ENCODE measurements at regions not wholly inside any gene's neighbourhood (a gene's known extent, or its start where the extent isn't known, plus 50 kb on each side); places are given as distances from the start of the nearest gene placed in this dataset.

DNA sequence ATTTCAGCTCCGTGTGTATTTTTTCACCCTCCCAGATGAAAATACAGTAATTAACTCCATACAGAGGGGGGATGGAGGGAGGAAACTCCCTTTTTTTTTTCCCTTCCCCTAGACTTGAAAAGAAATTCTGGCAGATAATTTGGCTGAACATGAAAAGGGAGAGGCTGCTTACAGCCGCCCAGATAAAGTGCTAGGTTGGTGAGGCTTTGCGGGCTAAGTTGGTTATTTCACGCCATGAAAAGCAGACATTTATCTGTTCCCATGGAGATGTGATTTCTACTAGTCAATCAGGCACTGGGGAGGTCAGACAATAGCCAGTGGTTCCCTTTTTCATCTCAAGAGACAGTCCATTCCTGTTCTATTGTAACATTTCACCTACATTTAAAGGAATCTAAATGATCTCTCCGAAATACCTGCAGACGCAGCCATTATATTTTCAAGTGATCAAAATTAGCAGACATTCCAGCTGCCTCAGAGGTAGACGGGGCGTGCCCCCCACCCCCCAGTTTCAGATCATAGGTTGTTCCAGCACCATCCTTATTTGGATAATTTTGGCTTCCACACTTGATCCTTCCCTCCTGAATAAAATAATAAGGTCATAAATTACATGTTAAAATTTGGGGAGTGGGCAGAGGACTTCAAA lies 143.9 kb upstream of the ZNF217 start:
- TF ChIP-seq, protein P1, sequence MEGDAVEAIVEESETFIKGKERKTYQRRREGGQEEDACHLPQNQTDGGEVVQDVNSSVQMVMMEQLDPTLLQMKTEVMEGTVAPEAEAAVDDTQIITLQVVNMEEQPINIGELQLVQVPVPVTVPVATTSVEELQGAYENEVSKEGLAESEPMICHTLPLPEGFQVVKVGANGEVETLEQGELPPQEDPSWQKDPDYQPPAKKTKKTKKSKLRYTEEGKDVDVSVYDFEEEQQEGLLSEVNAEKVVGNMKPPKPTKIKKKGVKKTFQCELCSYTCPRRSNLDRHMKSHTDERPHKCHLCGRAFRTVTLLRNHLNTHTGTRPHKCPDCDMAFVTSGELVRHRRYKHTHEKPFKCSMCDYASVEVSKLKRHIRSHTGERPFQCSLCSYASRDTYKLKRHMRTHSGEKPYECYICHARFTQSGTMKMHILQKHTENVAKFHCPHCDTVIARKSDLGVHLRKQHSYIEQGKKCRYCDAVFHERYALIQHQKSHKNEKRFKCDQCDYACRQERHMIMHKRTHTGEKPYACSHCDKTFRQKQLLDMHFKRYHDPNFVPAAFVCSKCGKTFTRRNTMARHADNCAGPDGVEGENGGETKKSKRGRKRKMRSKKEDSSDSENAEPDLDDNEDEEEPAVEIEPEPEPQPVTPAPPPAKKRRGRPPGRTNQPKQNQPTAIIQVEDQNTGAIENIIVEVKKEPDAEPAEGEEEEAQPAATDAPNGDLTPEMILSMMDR (IDR thresholded peaks at IDR 0.05; ENCODE audit: low read depth, low read length) = no peak
- H3K9me3 ChIP-seq = no peaks in the 10 kb centered on the region
- DNase-seq = no peak
- peaks cover 46% of the 10 kb centered on the region for H3K4me1 ChIP-seq
- no peaks in the 10 kb centered on the region for H3K27me3 ChIP-seq
- H3K4me3 ChIP-seq (ENCODE audit: low read depth, low read length) = peak overlapping the region; percentile 38
- H3K36me3 ChIP-seq = no peaks in the 10 kb centered on the region

DNA sequence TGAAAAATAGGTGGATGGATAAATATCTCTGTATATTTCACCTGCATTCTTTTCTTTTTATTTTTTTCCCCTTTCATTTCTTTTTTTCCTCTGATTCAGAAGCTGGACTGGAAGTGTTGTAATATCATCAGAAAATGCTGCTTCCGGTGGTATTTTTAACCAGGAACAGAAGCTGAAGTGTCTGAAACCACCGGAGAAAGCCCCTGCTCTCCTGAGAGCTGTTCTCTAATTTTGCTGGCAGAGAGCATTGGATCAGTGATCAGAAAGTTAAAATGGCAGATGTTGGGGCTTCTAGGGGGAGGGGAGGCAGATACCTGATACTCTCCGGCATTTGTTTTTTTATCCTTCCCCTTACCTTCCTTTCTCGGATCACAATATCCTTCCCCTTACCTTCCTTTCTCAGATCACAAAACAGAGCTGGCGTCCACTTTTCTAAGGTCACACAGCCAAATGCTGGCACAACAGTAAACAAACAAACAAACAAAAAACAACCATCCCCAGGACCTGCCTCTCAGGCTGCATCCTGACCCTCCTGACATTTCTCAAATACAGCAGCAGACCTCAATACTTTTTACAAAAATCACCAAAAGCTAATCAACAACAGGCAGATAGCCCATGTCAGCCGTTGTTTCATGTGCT lies 143.2 kb upstream of the ZNF217 start:
- Histone ChIP-seq H3K4me3 (ENCODE audit: low read depth, low read length) (no peak overlapping the region), H3K36me3 (no peaks in the 10 kb centered on the region), H3K27me3 (no peaks in the 10 kb centered on the region), H3K4me1 (peaks cover 46% of the 10 kb centered on the region), H3K9me3 (no peaks in the 10 kb centered on the region)
- TF ChIP-seq, protein P1 (IDR thresholded peaks at IDR 0.05; ENCODE audit: low read depth, low read length) = no peak
- no peak for DNase-seq

DNA sequence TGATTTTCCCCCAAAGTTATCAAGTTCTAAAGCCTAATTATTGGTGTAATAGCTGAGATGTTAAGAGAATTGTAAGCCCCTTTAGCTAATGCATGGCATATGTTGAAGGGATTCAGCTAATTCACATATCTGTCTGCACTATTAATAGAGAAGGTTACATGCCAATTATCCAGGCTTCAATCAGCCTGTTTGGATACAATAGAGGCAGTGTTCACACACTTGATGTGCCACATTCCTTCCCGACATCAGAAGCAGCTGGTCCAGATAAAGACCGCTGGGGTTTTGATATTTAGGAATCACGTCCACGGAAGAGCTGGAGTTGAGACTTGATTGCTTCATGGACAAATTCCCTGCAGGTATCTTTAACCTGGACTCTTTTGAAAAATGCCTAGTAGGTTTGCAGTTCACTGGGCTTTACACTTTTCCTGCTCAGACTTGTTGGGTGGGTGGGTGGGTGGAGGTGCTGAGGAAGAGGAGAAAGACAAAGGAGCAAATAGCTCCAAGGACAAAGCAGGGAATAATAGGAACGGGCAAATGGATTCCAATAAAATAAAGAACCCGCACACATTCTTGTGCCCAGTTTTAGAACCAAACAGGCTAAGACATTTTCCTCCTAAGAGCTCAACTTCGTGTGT lies 142.6 kb upstream of the ZNF217 start:
- TF ChIP-seq, protein P1 (IDR thresholded peaks at IDR 0.05; ENCODE audit: low read depth, low read length) = no peak
- Histone ChIP-seq H3K27me3 (no peaks in the 10 kb centered on the region), H3K36me3 (no peaks in the 10 kb centered on the region), H3K4me3 (ENCODE audit: low read depth, low read length) (no peak overlapping the region), H3K4me1 (peaks cover 43% of the 10 kb centered on the region), H3K9me3 (no peaks in the 10 kb centered on the region)
- no peak for DNase-seq

DNA sequence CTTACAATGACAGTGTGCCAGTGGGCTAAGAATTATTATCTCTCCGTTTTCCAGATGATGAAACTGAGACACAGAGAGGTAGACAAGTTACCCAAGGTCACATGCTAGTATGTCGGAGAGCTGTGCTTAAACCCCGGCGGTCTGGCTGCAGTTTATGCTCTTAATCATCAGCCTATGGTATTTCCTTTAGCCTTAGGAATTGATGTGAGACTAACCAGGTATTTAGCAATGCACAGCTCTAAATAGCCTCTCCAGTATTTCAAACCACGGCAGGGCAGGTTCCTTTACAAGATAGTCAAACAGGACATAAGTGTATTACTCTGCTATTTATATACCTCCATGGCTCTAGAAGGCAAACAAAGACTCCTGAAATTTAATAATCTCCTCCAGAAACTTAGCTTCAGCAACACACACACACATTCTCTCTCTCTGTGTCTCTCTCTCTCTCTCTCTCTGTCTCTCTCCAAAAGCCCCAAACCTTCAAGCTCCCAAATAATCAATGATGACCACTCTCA lies 142.0 kb upstream of the ZNF217 start:
- Histone ChIP-seq H3K27me3 (no peaks in the 10 kb centered on the region), H3K4me1 (peaks cover 38% of the 10 kb centered on the region), H3K9me3 (no peaks in the 10 kb centered on the region), H3K4me3 (ENCODE audit: low read depth, low read length) (no peak overlapping the region), H3K36me3 (no peaks in the 10 kb centered on the region)
- TF ChIP-seq, protein P1 (IDR thresholded peaks at IDR 0.05; ENCODE audit: low read depth, low read length) = no peak
- DNase-seq = no peak

DNA sequence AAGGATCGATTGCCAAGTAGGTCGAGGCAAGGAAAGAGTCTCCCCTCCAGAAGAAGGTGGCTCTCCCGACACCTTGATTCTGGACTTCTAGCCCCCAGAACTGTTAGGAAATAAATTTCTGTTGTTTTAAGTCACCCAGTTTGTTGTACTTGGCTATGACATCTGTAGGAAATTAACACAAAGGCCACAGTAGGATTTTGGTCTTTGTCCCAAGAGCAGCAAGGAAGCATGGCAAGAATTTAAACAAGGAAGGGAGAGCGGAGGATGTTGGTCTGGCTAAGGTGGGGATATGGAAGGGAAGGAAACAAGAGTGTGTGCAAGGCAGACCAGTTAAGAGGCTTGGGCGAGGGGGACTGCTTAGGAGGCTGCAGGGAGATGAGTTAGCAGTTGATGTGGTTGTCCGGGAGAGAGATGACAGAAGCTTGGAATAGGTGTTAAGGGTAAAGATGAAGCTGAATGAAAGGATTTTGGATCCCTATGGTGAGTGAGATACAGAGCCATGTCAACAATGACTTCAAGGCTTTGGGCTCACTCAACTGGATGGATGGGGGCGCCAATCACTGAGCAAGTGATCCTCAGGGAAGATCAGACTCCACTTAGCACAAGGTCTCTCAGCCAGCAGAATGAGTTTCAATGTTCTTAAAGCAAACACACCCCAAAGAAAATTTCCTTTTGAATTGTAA lies 140.5 kb upstream of the ZNF217 start:
- peaks cover 24% of the 10 kb centered on the region for H3K4me1 ChIP-seq
- DNase-seq = no peak
- no peak overlapping the region for H3K4me3 ChIP-seq (ENCODE audit: low read depth, low read length)
- TF ChIP-seq, protein P1 (IDR thresholded peaks at IDR 0.05; ENCODE audit: low read depth, low read length) = no peak
- H3K36me3 ChIP-seq = no peaks in the 10 kb centered on the region
- no peaks in the 10 kb centered on the region for H3K27me3 ChIP-seq
- H3K9me3 ChIP-seq = no peaks in the 10 kb centered on the region

Data from BE2C (cell line).